ENCODE measurements at regions not wholly inside any gene's neighbourhood (a gene's known extent, or its start where the extent isn't known, plus 50 kb on each side); places are given as distances from the start of the nearest gene placed in this dataset.

DNA sequence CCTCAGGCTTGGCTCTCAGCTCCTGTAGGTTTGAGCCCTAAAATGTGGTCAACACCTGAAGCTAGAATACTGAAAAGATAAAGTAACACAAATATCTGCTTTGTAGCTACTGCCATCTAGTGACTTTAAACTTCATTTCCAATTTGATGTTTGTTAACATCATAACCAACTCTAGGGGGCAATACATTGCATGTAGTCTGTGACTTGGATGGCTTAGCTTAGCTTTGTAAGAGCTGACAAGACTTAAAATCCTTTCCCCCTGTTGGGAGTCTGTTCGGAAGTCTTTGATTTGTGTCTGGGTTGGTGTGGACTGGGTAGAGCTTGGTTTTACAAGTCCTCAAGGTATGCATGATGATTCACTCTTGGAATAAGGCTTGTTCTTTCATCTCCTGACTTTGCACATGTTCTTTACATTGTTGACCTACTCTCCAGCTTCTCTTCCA lies 51.7 kb downstream of the SCN11A start:
- H3K27ac ChIP-seq, result no peak overlapping the region

GRCh38 chr3:38998086-38998485 lies 53.7 kb downstream of the SCN11A start:
- no peak overlapping the region for H3K27ac ChIP-seq
- TF ChIP-seq ZFX (IDR thresholded peaks at IDR 0.05) (no peak), CTCF (conservative IDR thresholded peaks at IDR 0.05) (no peak)

More for the DNA sequence above, 51.7 kb downstream of the SCN11A start:
- peak; percentile 87 for TF ChIP-seq CTCF (conservative IDR thresholded peaks at IDR 0.05)
- TF ChIP-seq ZFX (IDR thresholded peaks at IDR 0.05), result no peak

GRCh38 chr3:38996193-38996592 lies 55.6 kb downstream of the SCN11A start:
- TF ChIP-seq CTCF (conservative IDR thresholded peaks at IDR 0.05), result no peak
- H3K27ac ChIP-seq, result no peak overlapping the region

GRCh38 chr3:38994251-38994650 lies 57.5 kb downstream of the SCN11A start:
- H3K27ac ChIP-seq, result no peak overlapping the region

DNA sequence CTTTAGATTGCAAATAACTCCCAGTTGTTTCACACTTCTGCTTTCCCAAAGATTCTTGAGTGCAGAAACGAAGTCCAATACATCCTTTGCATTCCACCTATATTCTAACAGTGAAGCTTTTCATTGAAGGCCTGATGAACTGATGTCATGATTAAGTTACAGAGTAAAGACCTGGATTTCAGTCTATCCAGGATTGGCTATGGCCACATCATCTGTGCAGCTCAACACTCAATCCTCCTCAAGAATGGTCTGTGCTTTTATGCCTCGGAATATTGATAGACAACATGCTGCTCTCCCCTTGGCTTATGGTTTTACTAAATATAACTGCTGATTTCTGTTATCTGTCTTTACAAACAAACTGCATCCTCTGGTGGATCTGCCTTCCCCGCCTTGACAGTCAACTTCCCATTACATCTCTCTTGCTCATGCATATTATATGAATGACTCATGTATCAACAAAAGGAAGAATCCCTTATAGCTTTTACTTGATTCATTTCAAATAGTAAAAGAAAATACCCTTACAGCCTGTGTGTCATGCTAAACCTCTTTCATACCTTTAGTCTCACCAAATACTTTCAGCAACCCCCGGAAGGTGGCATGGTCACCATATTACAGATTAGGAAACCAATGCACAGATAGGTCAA lies 59.5 kb downstream of the SCN11A start:
- TF ChIP-seq ZFX (IDR thresholded peaks at IDR 0.05), result no peak
- TF ChIP-seq CTCF (conservative IDR thresholded peaks at IDR 0.05), result no peak
- H3K27ac ChIP-seq, result no peak overlapping the region

More at GRCh38 chr3:38994251-38994650, 57.5 kb downstream of the SCN11A start:
- no peak for TF ChIP-seq CTCF (conservative IDR thresholded peaks at IDR 0.05)
- no peak for TF ChIP-seq ZFX (IDR thresholded peaks at IDR 0.05)

DNA sequence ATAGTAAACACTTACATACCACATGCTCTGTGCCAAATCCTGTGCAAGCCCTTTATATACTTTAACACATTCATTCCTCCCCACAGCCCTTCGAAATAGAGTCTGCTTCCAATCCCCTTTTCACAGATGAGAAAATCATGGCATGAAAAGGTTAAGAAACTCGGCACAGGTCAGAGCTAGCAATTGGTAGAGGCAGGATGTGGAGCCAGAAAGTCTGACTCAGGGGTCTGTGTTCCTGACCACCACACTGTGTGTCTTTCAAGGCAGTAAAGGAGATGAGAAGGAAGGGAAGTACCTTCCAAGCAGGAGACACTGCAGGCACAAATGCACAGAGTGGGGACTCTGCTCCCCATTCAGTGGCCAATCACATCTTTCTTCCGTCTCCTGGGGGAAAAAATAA lies 61.1 kb downstream of the SCN11A start:
- TF ChIP-seq ZFX (IDR thresholded peaks at IDR 0.05), result no peak
- no peak for TF ChIP-seq CTCF (conservative IDR thresholded peaks at IDR 0.05)

GRCh38 chr3:38989917-38990510 lies 61.7 kb downstream of the SCN11A start:
- TF ChIP-seq CTCF (conservative IDR thresholded peaks at IDR 0.05) (no peak), ZFX (IDR thresholded peaks at IDR 0.05) (no peak)
- no peak overlapping the region for H3K27ac ChIP-seq

More for the DNA sequence above, 61.1 kb downstream of the SCN11A start:
- H3K27ac ChIP-seq, result no peak overlapping the region

All from C4-2B (cell line).